Coronary artery (tissue), 2 donors: ENCODE measurements at regions not wholly inside any gene's neighbourhood (a gene's known extent, or its start where the extent isn't known, plus 50 kb on each side); places are given as distances from the start of the nearest gene placed in this dataset.

Experiments used
- DNase-seq: peaks from one replicate; pipeline ENCODE4 v3.0.0-alpha.2; 2017; ENCODE audit warnings: low spot score
- H3K27ac ChIP-seq, 2 donors: fragments of 200-600 bp; sonication (generic); one replicate each; pipeline ENCODE4 v1.5.1; 2016 to 2019
- H3K4me3 ChIP-seq: fragments of 200-600 bp; sonication (generic); 2 replicates; pipeline ENCODE4 v1.5.1; 2016; ENCODE audit warnings: mild to moderate bottlenecking, moderate library complexity
- TF ChIP-seq, protein P1 (sequence below): fragments of 200-600 bp; sonication (generic); IDR thresholded peaks from one replicate; pipeline ENCODE4 v1.5.1; 2019; ENCODE audit warnings: antibody characterized with exemption

DNA sequence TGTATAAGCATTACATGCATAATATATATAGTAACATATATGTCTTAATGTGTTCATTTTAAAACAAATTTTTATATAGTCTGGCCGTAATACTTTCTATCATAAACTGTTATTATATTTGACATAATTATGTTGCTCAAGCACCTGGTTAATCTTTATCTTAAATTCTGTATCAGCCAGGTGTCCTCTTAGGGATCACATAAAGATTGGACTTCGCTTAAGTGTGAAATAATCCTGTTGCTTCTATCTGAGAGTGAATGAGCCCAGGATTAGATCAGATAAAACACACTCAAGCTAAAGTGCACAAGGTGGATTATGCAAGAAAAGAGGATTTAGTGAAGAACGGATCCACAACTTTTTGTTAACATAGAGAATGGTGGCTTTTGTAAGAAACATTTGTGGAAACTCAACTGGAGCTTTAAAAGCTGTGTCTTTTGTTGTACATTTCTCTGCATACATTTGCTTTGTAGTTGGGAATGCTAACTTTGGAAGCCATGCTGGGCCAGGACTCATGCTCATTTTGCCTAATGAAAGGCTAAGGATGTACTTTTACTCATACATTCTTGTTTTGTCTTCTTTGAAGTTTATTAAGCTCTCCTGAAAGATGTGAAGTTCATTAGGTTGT lies 437.8 kb downstream of the ZIC1 start:
- TF ChIP-seq, protein P1, sequence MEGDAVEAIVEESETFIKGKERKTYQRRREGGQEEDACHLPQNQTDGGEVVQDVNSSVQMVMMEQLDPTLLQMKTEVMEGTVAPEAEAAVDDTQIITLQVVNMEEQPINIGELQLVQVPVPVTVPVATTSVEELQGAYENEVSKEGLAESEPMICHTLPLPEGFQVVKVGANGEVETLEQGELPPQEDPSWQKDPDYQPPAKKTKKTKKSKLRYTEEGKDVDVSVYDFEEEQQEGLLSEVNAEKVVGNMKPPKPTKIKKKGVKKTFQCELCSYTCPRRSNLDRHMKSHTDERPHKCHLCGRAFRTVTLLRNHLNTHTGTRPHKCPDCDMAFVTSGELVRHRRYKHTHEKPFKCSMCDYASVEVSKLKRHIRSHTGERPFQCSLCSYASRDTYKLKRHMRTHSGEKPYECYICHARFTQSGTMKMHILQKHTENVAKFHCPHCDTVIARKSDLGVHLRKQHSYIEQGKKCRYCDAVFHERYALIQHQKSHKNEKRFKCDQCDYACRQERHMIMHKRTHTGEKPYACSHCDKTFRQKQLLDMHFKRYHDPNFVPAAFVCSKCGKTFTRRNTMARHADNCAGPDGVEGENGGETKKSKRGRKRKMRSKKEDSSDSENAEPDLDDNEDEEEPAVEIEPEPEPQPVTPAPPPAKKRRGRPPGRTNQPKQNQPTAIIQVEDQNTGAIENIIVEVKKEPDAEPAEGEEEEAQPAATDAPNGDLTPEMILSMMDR: no peak
- no peak overlapping the region for H3K4me3 ChIP-seq
- H3K27ac ChIP-seq: no peak overlapping the region
- DNase-seq: no peak

DNA sequence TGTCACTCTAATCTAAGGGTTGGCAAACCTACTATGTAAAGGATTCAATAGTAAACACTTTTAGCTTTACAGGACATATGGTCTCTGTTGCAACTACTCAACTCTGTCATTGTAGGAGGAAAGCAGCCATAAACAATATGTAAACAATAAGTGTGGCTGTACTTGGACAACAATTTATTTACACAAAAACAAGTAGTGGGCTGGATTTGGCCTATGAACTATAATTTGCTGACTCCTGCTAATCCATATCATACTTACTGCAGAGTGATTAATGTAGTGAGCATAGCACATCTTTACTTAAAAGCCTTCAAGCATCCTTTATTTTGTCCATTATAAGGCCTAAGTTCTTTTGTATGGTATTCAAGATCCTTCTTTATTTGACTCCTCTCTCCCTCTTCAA lies 441.9 kb downstream of the ZIC1 start:
- no peak for DNase-seq
- Histone ChIP-seq H3K27ac (no peak overlapping the region), H3K4me3 (no peak overlapping the region)
- TF ChIP-seq, protein P1: no peak

- Histone ChIP-seq H3K27ac (no peak overlapping the region), H3K4me3 (no peak overlapping the region)
- DNase-seq: no peak
- TF ChIP-seq, protein P1: no peak
Observed at GRCh38 chr3:147854542-147854941, 445.4 kb downstream of the ZIC1 start.

DNA sequence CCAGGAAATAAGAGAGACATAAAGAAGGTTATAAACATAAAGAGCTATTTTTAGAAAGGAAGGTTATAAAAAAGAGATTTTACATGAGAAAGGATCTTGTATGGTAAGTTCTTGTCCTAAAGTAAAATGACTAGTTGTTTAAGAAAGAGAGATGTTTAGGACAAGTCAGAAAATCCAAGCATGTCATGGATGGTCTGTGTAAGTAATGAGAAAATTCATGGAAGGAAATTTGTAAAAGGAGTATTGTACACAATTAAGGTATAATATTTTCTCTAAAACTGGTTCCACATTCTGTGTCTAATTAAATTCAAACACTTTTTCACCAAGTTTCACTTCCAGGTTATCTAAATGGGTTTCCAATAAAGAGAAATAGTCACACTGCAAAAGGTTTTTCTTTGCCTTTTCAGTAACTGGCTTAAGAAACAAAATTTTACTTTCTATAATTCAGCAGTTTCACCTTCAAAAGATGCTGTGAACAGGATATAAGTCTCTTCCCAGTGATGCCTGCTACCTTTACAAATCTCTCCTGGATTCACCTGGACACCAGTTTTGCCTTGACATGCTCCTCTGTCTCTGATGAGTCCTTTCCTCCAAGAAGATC lies 455.7 kb downstream of the ZIC1 start:
- TF ChIP-seq, protein P1: no peak
- DNase-seq: no peak
- H3K4me3 ChIP-seq: no peak overlapping the region
- H3K27ac ChIP-seq: no peak overlapping the region

DNA sequence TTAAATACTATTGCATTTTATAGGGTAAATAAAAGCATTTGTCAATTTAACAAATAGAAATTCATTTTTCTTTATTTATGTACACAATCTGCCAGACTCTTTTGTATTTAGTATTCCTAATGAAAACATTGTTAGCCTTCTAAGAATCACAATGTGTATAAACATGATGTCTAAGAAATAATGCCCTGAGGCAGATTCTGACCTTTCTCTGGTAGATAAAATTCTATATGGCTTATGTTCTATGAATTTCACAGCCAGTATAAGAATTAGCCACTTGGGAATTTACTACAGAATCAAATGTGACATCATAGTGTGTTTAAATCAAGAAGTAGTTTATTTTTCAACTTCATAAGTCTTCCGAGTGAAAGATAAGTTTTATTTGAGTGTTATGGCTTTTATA lies 457.4 kb downstream of the ZIC1 start:
- DNase-seq: no peak
- TF ChIP-seq, protein P1: no peak
- H3K4me3 ChIP-seq: no peak overlapping the region
- no peak overlapping the region for H3K27ac ChIP-seq

GRCh38 chr3:147872568-147872967 lies 463.4 kb downstream of the ZIC1 start:
- H3K4me3 ChIP-seq: no peak overlapping the region
- DNase-seq: no peak
- TF ChIP-seq, protein P1: no peak
- H3K27ac ChIP-seq: no peak overlapping the region

DNA sequence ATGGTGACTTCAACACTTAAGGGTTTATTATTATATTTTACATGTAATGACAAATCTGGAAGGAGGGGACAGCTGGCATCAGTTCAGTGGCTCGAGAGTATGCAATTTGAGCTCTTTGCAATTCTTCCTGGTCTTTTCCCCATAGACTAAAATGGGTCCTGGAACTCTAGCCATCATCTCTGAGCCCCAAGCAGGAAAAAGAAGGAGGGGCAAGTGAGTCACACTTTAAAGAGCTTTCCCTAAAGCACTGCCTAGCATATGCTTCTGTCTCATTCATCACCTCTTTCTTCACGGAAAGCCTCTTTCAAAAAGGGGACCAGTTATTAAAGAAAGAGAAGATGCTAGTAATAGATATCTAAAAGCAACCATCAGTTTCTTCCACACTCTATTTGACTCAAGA lies 466.3 kb downstream of the ZIC1 start:
- Histone ChIP-seq H3K27ac (no peak overlapping the region), H3K4me3 (no peak overlapping the region)
- DNase-seq: no peak
- TF ChIP-seq, protein P1: no peak
